D721Med (cell line): ENCODE measurements at regions not wholly inside any gene's neighbourhood (a gene's known extent, or its start where the extent isn't known, plus 50 kb on each side); places are given as distances from the start of the nearest gene placed in this dataset.

Experiments used
- DNase-seq: peaks from one replicate; pipeline ENCODE4 v3.0.0; 2011; ENCODE audit warnings: low spot score; ENCODE audit not compliant: insufficient read length
- FAIRE-seq: peaks from 2 replicates; lab custom pipeline; 2011; peaks lifted over from hg19 to GRCh38; lab: Jason Lieb, UNC
- TF ChIP-seq, protein P1 (sequence below): IDR thresholded peaks from 2 replicates; pipeline ENCODE4 v1.5.1; 2012; ENCODE audit warnings: mild to moderate bottlenecking, control low read depth; ENCODE audit not compliant: insufficient read depth; ENCODE audit errors: missing control alignments

DNA sequence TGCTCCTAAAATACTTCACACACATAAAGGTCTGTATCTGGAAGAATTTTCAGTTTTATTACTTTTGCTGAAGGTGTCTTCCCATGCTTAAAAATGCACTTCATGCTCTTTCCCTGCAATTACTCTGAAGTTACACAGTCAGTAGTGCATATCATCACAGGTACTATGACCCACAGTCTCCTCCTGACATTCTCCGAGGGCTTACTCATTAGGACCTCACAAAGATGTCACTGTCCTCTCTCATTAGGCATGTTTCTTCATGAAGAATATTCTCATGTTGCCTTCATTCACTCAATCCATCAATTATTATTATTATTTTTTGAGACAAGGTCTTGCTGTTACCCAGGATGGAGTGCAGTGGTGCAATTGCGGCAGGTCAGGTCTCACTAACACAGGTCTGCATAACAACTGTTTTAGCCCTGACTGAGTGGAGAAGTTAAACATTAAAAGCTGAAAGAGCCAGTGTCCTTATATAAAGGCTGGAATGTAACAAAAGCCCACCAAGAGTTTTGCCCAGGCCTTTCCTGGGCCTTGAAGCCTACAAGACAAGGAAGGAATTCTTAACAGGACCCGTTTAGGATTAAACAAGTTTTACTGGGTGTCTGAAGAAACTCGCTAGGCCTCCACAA lies 119.5 kb upstream of the WSCD2 start:
- no peak for FAIRE-seq

DNA sequence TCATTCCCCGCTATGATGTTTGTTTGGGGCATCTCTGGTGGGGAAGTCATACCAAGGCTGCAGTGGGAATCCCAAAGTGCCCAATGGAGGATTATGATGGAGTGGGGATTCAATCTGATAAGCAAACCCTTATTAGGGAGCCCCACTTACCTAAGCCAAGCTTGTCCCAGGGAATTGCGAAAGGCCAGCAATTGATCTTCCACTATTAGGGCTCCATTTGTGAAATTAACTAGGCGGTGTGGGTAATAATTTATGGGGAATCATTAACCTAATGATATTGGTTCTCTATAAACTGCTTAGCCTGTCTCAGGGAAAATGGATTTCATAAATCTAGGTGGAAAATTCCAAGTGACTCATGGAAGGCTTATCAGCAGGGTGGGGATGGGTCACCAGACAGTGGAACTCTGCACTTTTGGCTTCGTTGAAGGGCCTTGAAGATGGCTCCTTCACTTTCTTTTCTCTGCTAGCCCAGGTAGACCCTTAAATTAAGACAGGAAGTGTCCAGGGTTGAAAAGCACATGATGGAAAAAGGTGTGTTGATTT lies 113.0 kb upstream of the WSCD2 start:
- FAIRE-seq = no peak
- TF ChIP-seq, protein P1, sequence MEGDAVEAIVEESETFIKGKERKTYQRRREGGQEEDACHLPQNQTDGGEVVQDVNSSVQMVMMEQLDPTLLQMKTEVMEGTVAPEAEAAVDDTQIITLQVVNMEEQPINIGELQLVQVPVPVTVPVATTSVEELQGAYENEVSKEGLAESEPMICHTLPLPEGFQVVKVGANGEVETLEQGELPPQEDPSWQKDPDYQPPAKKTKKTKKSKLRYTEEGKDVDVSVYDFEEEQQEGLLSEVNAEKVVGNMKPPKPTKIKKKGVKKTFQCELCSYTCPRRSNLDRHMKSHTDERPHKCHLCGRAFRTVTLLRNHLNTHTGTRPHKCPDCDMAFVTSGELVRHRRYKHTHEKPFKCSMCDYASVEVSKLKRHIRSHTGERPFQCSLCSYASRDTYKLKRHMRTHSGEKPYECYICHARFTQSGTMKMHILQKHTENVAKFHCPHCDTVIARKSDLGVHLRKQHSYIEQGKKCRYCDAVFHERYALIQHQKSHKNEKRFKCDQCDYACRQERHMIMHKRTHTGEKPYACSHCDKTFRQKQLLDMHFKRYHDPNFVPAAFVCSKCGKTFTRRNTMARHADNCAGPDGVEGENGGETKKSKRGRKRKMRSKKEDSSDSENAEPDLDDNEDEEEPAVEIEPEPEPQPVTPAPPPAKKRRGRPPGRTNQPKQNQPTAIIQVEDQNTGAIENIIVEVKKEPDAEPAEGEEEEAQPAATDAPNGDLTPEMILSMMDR = no peak
- no peak for DNase-seq

More for the DNA sequence above, 119.5 kb upstream of the WSCD2 start:
- TF ChIP-seq, protein P1 = no peak
- DNase-seq = no peak

- TF ChIP-seq, protein P1 = no peak
- DNase-seq = no peak
- no peak for FAIRE-seq
Observed at GRCh38 chr12:108017472-108018057, 111.5 kb upstream of the WSCD2 start.

DNA sequence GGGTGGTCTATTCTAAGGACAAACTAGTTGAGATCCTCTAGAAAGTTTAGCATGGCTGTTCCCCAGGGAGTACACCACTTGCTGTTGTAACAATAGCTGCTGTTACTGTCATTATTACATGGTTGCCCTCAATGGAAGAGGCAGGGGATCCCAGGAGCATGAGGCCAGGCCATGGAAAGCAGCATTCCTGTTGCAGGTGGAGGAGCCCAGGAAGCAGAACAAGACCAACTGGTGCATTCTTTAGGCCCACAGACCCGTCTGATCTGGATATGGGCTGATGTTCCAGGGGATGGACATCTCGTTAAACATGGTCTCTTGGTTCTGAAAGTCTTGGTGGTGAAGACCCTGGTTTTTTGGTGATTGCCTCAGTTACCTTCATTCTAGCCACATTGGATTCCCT lies 109.2 kb upstream of the WSCD2 start:
- FAIRE-seq = no peak

DNA sequence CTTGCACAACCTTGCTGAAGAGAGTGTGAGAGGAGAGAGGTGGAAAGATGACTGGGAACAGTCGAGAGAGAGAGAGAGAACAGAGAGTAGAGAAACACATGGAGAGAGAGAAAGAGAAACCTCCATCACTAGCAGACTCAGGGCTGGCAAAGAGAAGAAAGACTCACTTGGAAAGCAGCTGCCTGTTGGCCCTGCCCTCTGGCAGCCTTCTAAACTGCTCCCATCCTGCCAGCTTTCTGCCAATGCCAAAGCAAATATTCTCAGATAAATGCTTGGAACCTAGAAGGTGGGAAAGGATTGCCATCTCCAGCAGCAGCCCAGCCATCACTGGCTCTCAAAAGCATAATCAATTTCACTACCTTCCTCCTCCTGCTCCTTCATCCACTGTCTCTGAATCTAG lies 107.9 kb upstream of the WSCD2 start:
- TF ChIP-seq, protein P1 = no peak
- no peak for DNase-seq
- FAIRE-seq = no peak

More for the DNA sequence above, 109.2 kb upstream of the WSCD2 start:
- TF ChIP-seq, protein P1 = no peak
- no peak for DNase-seq

GRCh38 chr12:108021949-108022522 lies 107.1 kb upstream of the WSCD2 start:
- FAIRE-seq (no peak), DNase-seq (no peak)
- TF ChIP-seq, protein P1 = no peak
